Endothelial cell of umbilical vein (primary cell): ENCODE measurements at regions not wholly inside any gene's neighbourhood (a gene's known extent, or its start where the extent isn't known, plus 50 kb on each side); places are given as distances from the start of the nearest gene placed in this dataset.

Experiments
- BruUV-seq: library from RNA; stranded (reverse); fragments of 400-500 nt; replicated peaks from 2 replicates; lab custom pipeline; 2021; lab: Mats Ljungman, UMichigan
- CTCF ChIA-PET: fragments of 300-600, 350-600 bp; sonication (Branson Sonifier 250); formaldehyde crosslinking; loops from one replicate; lab custom pipeline; 2021; ENCODE audit warnings: antibody characterized with exemption, inconsistent platforms; lab: Charles Lee
- POLR2A ChIA-PET: fragments of 300-600, 350-600 bp; sonication (Branson Sonifier 250); formaldehyde crosslinking; loops from one replicate; lab custom pipeline; 2021; ENCODE audit warnings: antibody characterized with exemption, inconsistent platforms; lab: Charles Lee
- DNase-seq: peaks from one replicate; pipeline ENCODE4 v3.0.0-alpha.2; 2011; ENCODE audit warnings: low read depth, low spot score
- FAIRE-seq: peaks from 2 replicates; lab custom pipeline; 2011; peaks lifted over from hg19 to GRCh38; lab: Jason Lieb, UNC
- H2AFZ ChIP-seq: 2 replicates; pipeline ENCODE4 v1.6.0; 2012; ENCODE audit warnings: low read depth, low read length, control low read depth, inconsistent platforms
- H3K27ac ChIP-seq: 2 replicates; pipeline ENCODE4 v1.5.1; 2011; ENCODE audit warnings: low read depth, mild to moderate bottlenecking, control low read depth, low read length, moderate library complexity; ENCODE audit not compliant: insufficient read depth
- H3K27me3 ChIP-seq, 2 experiments: 2 replicates each; pipeline versions ENCODE4 v1.6.0 to v1.6.1; 2011; ENCODE audit warnings: low read length in 2 of 2, mixed read lengths in 1 of 2; ENCODE audit not compliant: control insufficient read depth in 2 of 2, insufficient read depth in 2 of 2
- H3K36me3 ChIP-seq, 2 experiments: 2 replicates in 1 of 2; 3 replicates in 1 of 2; pipeline ENCODE4 v1.5.1; 2011; ENCODE audit warnings: low read length in 2 of 2, mild to moderate bottlenecking in 1 of 2, moderate library complexity in 1 of 2; ENCODE audit not compliant: control insufficient read depth in 2 of 2, insufficient read depth in 2 of 2; ENCODE audit errors: extremely low read depth in 1 of 2
- H3K4me1 ChIP-seq: 3 replicates; pipeline ENCODE4 v1.5.1; 2011; ENCODE audit warnings: mild to moderate bottlenecking, low read length; ENCODE audit not compliant: control insufficient read depth, insufficient read depth; ENCODE audit errors: extremely low read depth
- H3K4me2 ChIP-seq: 2 replicates; pipeline ENCODE4 v1.6.1; 2011; ENCODE audit warnings: low read length, control low read depth, mixed read lengths; ENCODE audit not compliant: insufficient read depth
- H3K4me3 ChIP-seq, 3 experiments: fragments of 200-600 bp in 1 of 3; sonication (generic), shearing (Covaris generic) in 1 of 3; replicated peaks in 1 of 3; 2 replicates each; pipeline ENCODE4 v1.5.1; 2011 to 2016; ENCODE audit warnings: control low read depth in 3 of 3, low read length in 3 of 3, mild to moderate bottlenecking in 2 of 3, inconsistent platforms in 1 of 3, low read depth in 1 of 3, moderate library complexity in 1 of 3; ENCODE audit not compliant: insufficient read depth in 1 of 3
- H3K79me2 ChIP-seq: 2 replicates; pipeline ENCODE4 v1.6.0; 2012; ENCODE audit warnings: low read length, inconsistent platforms; ENCODE audit not compliant: control insufficient read depth, insufficient read depth
- H3K9ac ChIP-seq: replicated peaks from 2 replicates; pipeline ENCODE3; 2011; ENCODE audit warnings: low read length, control low read depth; ENCODE audit not compliant: insufficient read depth; ENCODE audit errors: extremely low read depth
- H3K9me1 ChIP-seq: replicated peaks from 3 replicates; pipeline ENCODE4 v1.6.0; 2011; ENCODE audit warnings: mild to moderate bottlenecking, low read length; ENCODE audit not compliant: control insufficient read depth, insufficient read depth; ENCODE audit errors: extremely low read depth
- H3K9me3 ChIP-seq: replicated peaks from 2 replicates; pipeline ENCODE4 v1.5.1; 2012; ENCODE audit warnings: low read length, inconsistent platforms; ENCODE audit not compliant: control insufficient read depth, insufficient read depth
- H4K20me1 ChIP-seq: replicated peaks from 2 replicates; pipeline ENCODE3; 2011; ENCODE audit warnings: mild to moderate bottlenecking, low read length; ENCODE audit not compliant: control insufficient read depth, insufficient read depth; ENCODE audit errors: extremely low read depth
- FOS ChIP-seq: IDR thresholded peaks from 2 replicates; pipeline ENCODE4 v1.6.1; 2011; ENCODE audit warnings: mild to moderate bottlenecking, low read length, moderate library complexity, borderline replicate concordance; ENCODE audit not compliant: insufficient read depth
- GATA2 ChIP-seq: IDR thresholded peaks from 2 replicates; pipeline ENCODE4 v1.7.0; 2011; ENCODE audit warnings: low read depth, mild to moderate bottlenecking, moderate library complexity, mixed read lengths, low read length; ENCODE audit not compliant: insufficient read length, insufficient read depth
- JUN ChIP-seq: IDR thresholded peaks from 2 replicates; pipeline ENCODE4 v1.6.1; 2011; ENCODE audit warnings: borderline replicate concordance, low read depth; ENCODE audit not compliant: insufficient read length, insufficient read depth
- MYC ChIP-seq: IDR thresholded peaks from one replicate; pipeline ENCODE4 v1.6.1; 2011; ENCODE audit warnings: mild to moderate bottlenecking, low read depth, low read length
- POLR2A ChIP-seq: IDR thresholded peaks from 2 replicates; pipeline ENCODE4 v1.6.1; 2012; ENCODE audit warnings: low read depth, mild to moderate bottlenecking, control low read depth, low read length
- dilution Hi-C: fragments of 300-500 bp; cut with MboI; formaldehyde crosslinking; loops from one replicate; pipeline ENCODE4 v1.15.0; 2019; ENCODE audit warnings: low sequenced_read_pairs; ENCODE audit not compliant: extremely low pct_ligation_motif_present
- intact Hi-C: fragments of 100-400 bp; cut with micrococcal nuclease; formaldehyde crosslinking; loops from one replicate; pipeline ENCODE4 v1.10.0; 2022
- TF ChIP-seq, protein P1 (sequence below), 2 donors: IDR thresholded peaks; 1 replicate in 1 of 2; 2 replicates in 1 of 2; pipeline ENCODE4 v1.5.1; 2011; ENCODE audit warnings: low read length in 2 of 2, mild to moderate bottlenecking in 2 of 2, moderate library complexity in 2 of 2, control low read depth in 1 of 2, inconsistent platforms in 1 of 2, low read depth in 1 of 2; ENCODE audit not compliant: insufficient read depth in 1 of 2; ENCODE audit errors: extremely low read depth in 1 of 2
- TF ChIP-seq, protein P2 (sequence below): IDR thresholded peaks from 2 replicates; pipeline ENCODE4 v1.6.1; 2011; ENCODE audit not compliant: insufficient read depth, insufficient read length

DNA sequence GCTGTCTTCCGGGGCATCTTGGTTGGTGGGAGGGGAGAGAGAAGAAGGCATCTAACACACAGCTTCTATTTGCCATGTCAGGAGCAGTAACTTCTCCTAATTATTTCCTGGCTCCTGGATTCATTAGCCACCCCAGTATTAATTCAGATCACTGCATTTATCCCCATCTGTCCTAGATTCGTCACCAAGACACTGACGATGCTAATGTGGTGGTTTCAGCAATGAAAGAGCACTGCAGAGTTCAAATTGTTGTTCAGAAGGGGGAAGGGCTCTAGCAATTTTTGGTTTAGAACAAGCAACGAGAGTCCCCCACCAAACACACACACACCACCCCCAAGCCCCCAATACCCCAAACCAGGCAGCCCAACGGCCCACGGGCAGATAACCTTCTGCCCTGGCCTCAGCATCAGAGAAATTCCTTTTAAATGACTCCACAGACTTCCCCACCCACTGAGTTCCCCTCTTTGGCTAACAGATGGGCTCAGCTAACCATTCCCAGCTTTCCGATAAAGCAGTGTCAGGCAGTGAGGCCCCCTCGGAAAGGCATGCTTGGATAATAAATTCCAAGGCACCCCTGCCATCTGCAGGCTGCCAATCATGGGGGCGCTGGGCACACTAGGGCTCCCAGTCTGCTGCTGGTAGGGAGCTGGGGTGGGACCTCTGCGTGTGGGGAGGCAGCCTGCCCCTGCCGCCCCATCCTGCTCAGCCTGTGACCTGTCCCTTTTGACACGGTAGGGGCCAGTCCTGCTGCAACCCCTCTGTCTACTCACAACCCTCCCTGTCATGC is 453.5 kb downstream of the MIAT start:
- CTCF ChIA-PET = interaction anchor here (1.0 to 1.5 kb wide), 3 partner anchors 20 to 354 kb away, joined by 3 read pairs; no protein-coding TSS in a partner anchor
- peak overlapping the region; percentile 25 for H3K9ac ChIP-seq
- TF ChIP-seq GATA2 (peak; percentile 88), FOS (peak; percentile 60), POLR2A (no peak), JUN (peak; percentile 37), MYC (no peak)
- TF ChIP-seq, protein P1, sequence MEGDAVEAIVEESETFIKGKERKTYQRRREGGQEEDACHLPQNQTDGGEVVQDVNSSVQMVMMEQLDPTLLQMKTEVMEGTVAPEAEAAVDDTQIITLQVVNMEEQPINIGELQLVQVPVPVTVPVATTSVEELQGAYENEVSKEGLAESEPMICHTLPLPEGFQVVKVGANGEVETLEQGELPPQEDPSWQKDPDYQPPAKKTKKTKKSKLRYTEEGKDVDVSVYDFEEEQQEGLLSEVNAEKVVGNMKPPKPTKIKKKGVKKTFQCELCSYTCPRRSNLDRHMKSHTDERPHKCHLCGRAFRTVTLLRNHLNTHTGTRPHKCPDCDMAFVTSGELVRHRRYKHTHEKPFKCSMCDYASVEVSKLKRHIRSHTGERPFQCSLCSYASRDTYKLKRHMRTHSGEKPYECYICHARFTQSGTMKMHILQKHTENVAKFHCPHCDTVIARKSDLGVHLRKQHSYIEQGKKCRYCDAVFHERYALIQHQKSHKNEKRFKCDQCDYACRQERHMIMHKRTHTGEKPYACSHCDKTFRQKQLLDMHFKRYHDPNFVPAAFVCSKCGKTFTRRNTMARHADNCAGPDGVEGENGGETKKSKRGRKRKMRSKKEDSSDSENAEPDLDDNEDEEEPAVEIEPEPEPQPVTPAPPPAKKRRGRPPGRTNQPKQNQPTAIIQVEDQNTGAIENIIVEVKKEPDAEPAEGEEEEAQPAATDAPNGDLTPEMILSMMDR (IDR thresholded peaks at IDR 0.05; ENCODE audit: extremely low read depth in 1 of 2, insufficient read depth in 1 of 2, low read depth in 1 of 2, low read length in 2 of 2) = peak in 1 of 2 donors; percentile 4
- TF ChIP-seq, protein P2, sequence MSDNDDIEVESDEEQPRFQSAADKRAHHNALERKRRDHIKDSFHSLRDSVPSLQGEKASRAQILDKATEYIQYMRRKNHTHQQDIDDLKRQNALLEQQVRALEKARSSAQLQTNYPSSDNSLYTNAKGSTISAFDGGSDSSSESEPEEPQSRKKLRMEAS = no peak
- no peaks in the 10 kb centered on the region for H3K27me3 ChIP-seq
- peak overlapping the region; percentile 93 for H3K27ac ChIP-seq
- intact Hi-C loops (loop anchor here (1.0 to 10.0 kb wide), 3 partner anchors 41 to 434 kb away; no protein-coding TSS in a partner anchor), dilution Hi-C loops (no loop called here)
- no peak overlapping the region for H3K4me2 ChIP-seq
- no TSS peak for BruUV-seq
- H3K36me3 ChIP-seq = no peaks in the 10 kb centered on the region
- FAIRE-seq (peak; percentile 18), DNase-seq (peak; percentile 59)
- POLR2A ChIA-PET = no interaction called here
- peaks cover 76% of the 10 kb centered on the region for H3K4me1 ChIP-seq
- H4K20me1 ChIP-seq = no peaks in the 10 kb centered on the region
- peak overlapping the region; percentile 23 for H2AFZ ChIP-seq
- H3K9me3 ChIP-seq = no peaks in the 10 kb centered on the region
- no peak overlapping the region for H3K4me3 ChIP-seq
- H3K79me2 ChIP-seq = no peaks in the 10 kb centered on the region
- no peaks in the 10 kb centered on the region for H3K9me1 ChIP-seq
